H1 (cell line): ENCODE measurements at regions not wholly inside any gene's neighbourhood (a gene's known extent, or its start where the extent isn't known, plus 50 kb on each side); places are given as distances from the start of the nearest gene placed in this dataset.

Experiments used
- CHD2 ChIP-seq: IDR thresholded peaks from 2 replicates; pipeline ENCODE4 v1.6.1; 2012; ENCODE audit warnings: low read length, improper control_type of control experiment
- CHD7 ChIP-seq: fragments of 300-600 bp; sonication (generic); IDR thresholded peaks from 2 replicates; pipeline ENCODE4 v1.7.1; 2012; ENCODE audit warnings: low read length, moderate library complexity, mild to moderate bottlenecking, inconsistent platforms; ENCODE audit not compliant: insufficient replicate concordance
- E2F6 ChIP-seq: IDR thresholded peaks from 2 replicates; pipeline ENCODE4 v1.6.1; 2012; ENCODE audit warnings: inconsistent platforms
- EP300 ChIP-seq, 2 experiments: IDR thresholded peaks; 1 replicate in 1 of 2; 2 replicates in 1 of 2; pipeline ENCODE4 v1.6.1; 2011 to 2012; ENCODE audit warnings: low read depth in 2 of 2, low read length in 2 of 2, mild to moderate bottlenecking in 2 of 2, borderline replicate concordance in 1 of 2, inconsistent platforms in 1 of 2, moderate library complexity in 1 of 2
- HDAC6 ChIP-seq: IDR thresholded peaks from one replicate; pipeline ENCODE4 v1.7.1; 2012; ENCODE audit warnings: low read depth, mild to moderate bottlenecking, inconsistent platforms, low read length, moderate library complexity
- MAFK ChIP-seq: IDR thresholded peaks from 2 replicates; pipeline ENCODE4 v1.6.1; 2012; ENCODE audit warnings: low read depth, mild to moderate bottlenecking, improper control_type of control experiment, low read length
- POLR2A ChIP-seq, 2 experiments: IDR thresholded peaks; 1 replicate in 1 of 2; 2 replicates in 1 of 2; pipeline ENCODE4 v1.6.1; 2011; ENCODE audit warnings: low read depth in 2 of 2, low read length in 2 of 2, mild to moderate bottlenecking in 2 of 2; ENCODE audit errors: control extremely low read depth in 1 of 2
- SIRT6 ChIP-seq: IDR thresholded peaks from one replicate; pipeline ENCODE4 v1.7.1; 2012; ENCODE audit warnings: low read length, inconsistent platforms
- SP1 ChIP-seq: IDR thresholded peaks from 2 replicates; pipeline ENCODE4 v1.6.1; 2011; ENCODE audit warnings: low read depth, low read length
- SRF ChIP-seq: IDR thresholded peaks from 2 replicates; pipeline ENCODE4 v1.6.1; 2011; ENCODE audit warnings: mild to moderate bottlenecking, low read depth, low read length, moderate library complexity
- TBP ChIP-seq: IDR thresholded peaks from 2 replicates; pipeline ENCODE4 v1.6.1; 2011; ENCODE audit warnings: low read depth, low read length, improper control_type of control experiment
- TCF12 ChIP-seq: IDR thresholded peaks from 2 replicates; pipeline ENCODE4 v1.6.1; 2011; ENCODE audit warnings: low read depth, mild to moderate bottlenecking, low read length
- TEAD4 ChIP-seq: IDR thresholded peaks from 2 replicates; pipeline ENCODE4 v1.6.1; 2012; ENCODE audit warnings: low read depth, low read length, inconsistent platforms, mixed read lengths
- YY1 ChIP-seq: IDR thresholded peaks from 2 replicates; pipeline ENCODE4 v1.6.1; 2011; ENCODE audit warnings: low read depth, mild to moderate bottlenecking, low read length

- TF ChIP-seq CHD7 (no peak), CHD2 (no peak), SP1 (no peak), SIRT6 (no peak), POLR2A (IDR thresholded peaks at IDR 0.05; ENCODE audit: control extremely low read depth in 1 of 2, low read depth in 2 of 2, low read length in 2 of 2) (no peak), E2F6 (no peak), HDAC6 (no peak), EP300 (IDR thresholded peaks at IDR 0.05; ENCODE audit: borderline replicate concordance in 1 of 2, low read depth in 2 of 2, low read length in 2 of 2) (no peak), TCF12 (no peak), MAFK (no peak), YY1 (no peak), TBP (no peak), TEAD4 (no peak), SRF (no peak)
Measured at GRCh38 chr1:234891427-234891826, 237.2 kb downstream of the TOMM20 start (continued).
